Tibial nerve (tissue), 4 donors: ENCODE measurements at regions not wholly inside any gene's neighbourhood (a gene's known extent, or its start where the extent isn't known, plus 50 kb on each side); places are given as distances from the start of the nearest gene placed in this dataset.

Source experiments
- DNase-seq, 2 donors: peaks; one replicate each; pipeline ENCODE4 v3.0.0-alpha.2; 2019; ENCODE audit warnings: low spot score in 2 of 2
- H3K27ac ChIP-seq, 4 donors: fragments of 200-600 bp; sonication (generic) in 3 of 4; one replicate each; pipeline ENCODE4 v1.5.1; 2017 to 2019; ENCODE audit warnings: mild to moderate bottlenecking in 1 of 4
- H3K27me3 ChIP-seq, 2 donors: fragments of 200-600 bp; sonication (generic) in 1 of 2; one replicate each; pipeline versions ENCODE4 v1.5.1 to v1.6.0; 2017 to 2019
- H3K36me3 ChIP-seq, 3 donors: fragments of 200-600 bp; sonication (generic); one replicate each; pipeline ENCODE4 v1.5.1; 2018 to 2019
- H3K4me1 ChIP-seq, 4 donors: fragments of 200-600 bp; sonication (generic) in 3 of 4; one replicate each; pipeline ENCODE4 v1.5.1; 2017 to 2019
- H3K4me3 ChIP-seq, 4 donors: fragments of 200-600 bp; sonication (generic) in 3 of 4; one replicate each; pipeline ENCODE4 v1.5.1; 2017 to 2019; ENCODE audit warnings: mild to moderate bottlenecking in 1 of 4, moderate library complexity in 1 of 4
- H3K9me3 ChIP-seq, 4 donors: fragments of 200-600 bp; sonication (generic) in 3 of 4; one replicate each; pipeline ENCODE4 v1.5.1; 2017 to 2019
- CTCF ChIP-seq, 5 experiments: fragments of 200-600 bp in 3 of 5; fragments of 450-650 bp in 2 of 5; sonication (generic) in 3 of 5; IDR thresholded peaks; one replicate each; pipeline ENCODE4 v1.5.1; 2016 to 2019; ENCODE audit warnings: antibody characterized with exemption in 5 of 5, mild to moderate bottlenecking in 3 of 5, moderate library complexity in 2 of 5
- EP300 ChIP-seq, 2 donors: sonication (generic); formaldehyde crosslinking; IDR thresholded peaks; one replicate each; pipeline ENCODE4 v1.6.1; 2017; ENCODE audit warnings: antibody characterized with exemption in 2 of 2, mild to moderate bottlenecking in 1 of 2
- POLR2A ChIP-seq, 2 donors: fragments of 450-650 bp; IDR thresholded peaks; one replicate each; pipeline ENCODE4 v1.6.1; 2017; ENCODE audit warnings: antibody characterized with exemption in 2 of 2, mild to moderate bottlenecking in 2 of 2, moderate library complexity in 2 of 2
- WGBS, 2 donors: methylation state at CpG; one replicate each; pipeline ENCODE4 v1.1.5; 2018; 5-methylcytosine and 5-hydroxymethylcytosine counted together

- TF ChIP-seq POLR2A (IDR thresholded peaks at IDR 0.05) (no peak), CTCF (IDR thresholded peaks at IDR 0.05) (no peak), EP300 (IDR thresholded peaks at IDR 0.05) (no peak)
These were observed 126.4 kb downstream of the MAT2B start for GRCh38 chr5:163631856-163632255.

GRCh38 chr5:163633926-163634460 is 128.6 kb downstream of the MAT2B start:
- H3K27me3 ChIP-seq = no peaks in the 10 kb centered on the region
- WGBS, 2 donors = 67 to 73% methylated on average over 3 of the region's 3 CpGs
- DNase-seq = no peak
- H3K27ac ChIP-seq = no peak overlapping the region
- H3K9me3 ChIP-seq = no peaks in the 10 kb centered on the region
- no peaks in the 10 kb centered on the region for H3K4me1 ChIP-seq
- H3K36me3 ChIP-seq = no peaks in the 10 kb centered on the region
- no peak overlapping the region for H3K4me3 ChIP-seq
- TF ChIP-seq CTCF (IDR thresholded peaks at IDR 0.05) (no peak), POLR2A (IDR thresholded peaks at IDR 0.05) (no peak), EP300 (IDR thresholded peaks at IDR 0.05) (no peak)

More at GRCh38 chr5:163631856-163632255, 126.4 kb downstream of the MAT2B start:
- Histone ChIP-seq H3K9me3 (no peaks in the 10 kb centered on the region), H3K27me3 (no peaks in the 10 kb centered on the region), H3K4me3 (no peak overlapping the region), H3K27ac (no peak overlapping the region), H3K36me3 (no peaks in the 10 kb centered on the region), H3K4me1 (no peaks in the 10 kb centered on the region)
- WGBS, 2 donors = 44 to 52% methylated on average over 3 of the region's 3 CpGs
- no peak for DNase-seq

DNA sequence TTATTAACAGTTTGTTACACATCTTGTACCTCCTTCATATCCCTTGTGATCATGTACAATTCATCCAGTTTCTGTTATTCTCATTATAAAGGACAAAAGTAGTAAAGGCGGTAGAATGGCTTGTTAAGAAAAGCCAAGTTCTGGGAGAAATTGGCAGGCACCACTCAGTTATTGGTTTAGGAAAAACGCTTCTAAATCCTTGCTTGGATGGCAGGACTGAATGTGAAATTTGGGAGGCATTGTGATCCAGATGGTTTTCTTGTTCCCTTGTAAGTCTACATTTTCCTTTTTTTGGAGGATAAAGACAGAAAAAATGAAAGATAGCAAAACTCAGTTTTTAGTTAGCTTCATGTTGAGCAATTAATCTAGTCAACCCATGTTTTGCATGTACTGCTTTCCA is 130.2 kb downstream of the MAT2B start:
- Histone ChIP-seq H3K9me3 (no peaks in the 10 kb centered on the region), H3K27me3 (no peaks in the 10 kb centered on the region), H3K27ac (no peak overlapping the region), H3K36me3 (no peaks in the 10 kb centered on the region), H3K4me3 (no peak overlapping the region), H3K4me1 (no peaks in the 10 kb centered on the region)
- TF ChIP-seq EP300 (IDR thresholded peaks at IDR 0.05) (no peak), POLR2A (IDR thresholded peaks at IDR 0.05) (no peak), CTCF (IDR thresholded peaks at IDR 0.05) (no peak)
- WGBS, 2 donors = 49 to 67% methylated on average over 2 of the region's 2 CpGs
- no peak for DNase-seq

DNA sequence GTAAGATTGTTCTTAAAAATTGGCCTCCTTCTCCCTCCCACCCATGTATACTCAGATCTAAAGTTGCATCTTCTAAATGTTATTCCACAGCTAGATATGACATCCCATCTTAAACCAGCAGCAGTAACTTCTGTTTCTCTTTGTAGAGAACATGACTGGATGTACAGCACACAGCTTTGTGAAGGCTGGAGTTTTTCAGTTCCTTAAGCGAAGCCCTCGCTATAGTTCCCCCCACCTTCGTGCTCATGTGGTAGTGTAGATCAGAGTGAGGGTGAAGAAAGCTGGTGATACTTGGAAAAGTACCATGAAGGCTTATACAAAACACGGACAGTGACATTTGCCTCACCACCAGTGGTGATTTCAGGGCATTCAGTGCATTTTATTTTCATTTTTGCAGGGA is 137.5 kb downstream of the MAT2B start:
- Histone ChIP-seq H3K27ac (no peak overlapping the region), H3K4me3 (no peak overlapping the region), H3K36me3 (no peaks in the 10 kb centered on the region), H3K9me3 (no peaks in the 10 kb centered on the region), H3K27me3 (no peaks in the 10 kb centered on the region), H3K4me1 (no peaks in the 10 kb centered on the region)
- TF ChIP-seq POLR2A (IDR thresholded peaks at IDR 0.05) (no peak), CTCF (IDR thresholded peaks at IDR 0.05) (no peak), EP300 (IDR thresholded peaks at IDR 0.05) (no peak)
- DNase-seq = no peak
- 51 to 63% methylated on average over 4 of the region's 4 CpGs for WGBS, 2 donors

GRCh38 chr5:163645421-163646416 is 140.3 kb downstream of the MAT2B start:
- no peaks in the 10 kb centered on the region for H3K4me1 ChIP-seq
- H3K4me3 ChIP-seq = no peak overlapping the region
- H3K27me3 ChIP-seq = no peaks in the 10 kb centered on the region
- 72 to 80% methylated on average over 5 of the region's 5 CpGs for WGBS, 2 donors
- H3K36me3 ChIP-seq = no peaks in the 10 kb centered on the region
- no peak for TF ChIP-seq CTCF (IDR thresholded peaks at IDR 0.05)
- no peak for TF ChIP-seq POLR2A (IDR thresholded peaks at IDR 0.05)
- TF ChIP-seq EP300 (IDR thresholded peaks at IDR 0.05) = no peak
- no peak for DNase-seq
- H3K27ac ChIP-seq = no peak overlapping the region
- no peaks in the 10 kb centered on the region for H3K9me3 ChIP-seq
